CD4-positive, alpha-beta T cell treated with Interferon alpha-2 for 1 hour (primary cell): ENCODE measurements at regions not wholly inside any gene's neighbourhood (a gene's known extent, or its start where the extent isn't known, plus 50 kb on each side); places are given as distances from the start of the nearest gene placed in this dataset.
A peak's percentile ranks its signal among the peaks of the same experiment; 100 is the strongest.

ENCODE experiments used
- DNase-seq, 2 donors: peaks; one replicate each; pipeline ENCODE4 v3.0.0-alpha.2; 2020 to 2022

DNA sequence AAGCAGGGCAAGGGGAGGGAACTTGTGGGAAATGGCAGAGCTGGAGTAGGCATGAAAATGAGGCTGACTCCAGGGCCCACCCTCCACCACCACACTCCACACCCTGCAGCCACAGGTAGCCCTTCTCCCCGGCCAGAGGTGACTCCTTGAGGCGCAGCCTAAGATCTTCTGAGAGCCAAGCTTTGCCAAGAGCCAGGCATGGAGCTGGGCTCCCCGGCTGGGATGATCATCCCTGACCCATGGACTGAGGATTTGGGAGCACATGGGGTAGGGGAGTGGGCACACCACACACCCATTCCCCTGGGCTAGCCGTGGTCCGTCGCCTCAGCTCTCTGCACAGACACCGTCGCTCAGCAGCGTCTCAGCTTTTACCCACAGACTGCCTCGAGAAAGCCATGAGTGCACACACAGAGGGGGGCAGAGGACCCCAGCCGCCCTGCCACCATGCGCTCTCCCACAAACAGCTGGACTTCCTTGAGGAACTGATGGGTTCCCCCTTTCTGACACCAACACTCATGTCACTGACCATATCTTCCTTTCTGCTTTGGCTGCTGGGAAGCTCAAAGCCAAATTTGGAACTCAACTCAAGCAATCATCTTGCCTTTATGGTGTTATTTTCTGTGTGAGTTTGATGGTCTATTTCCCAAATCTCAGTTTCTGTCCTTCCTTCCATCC lies 123.6 kb upstream of the RUNX3 start:
- DNase-seq = no peak

- DNase-seq = no peak
These were observed 121.8 kb upstream of the RUNX3 start for GRCh38 chr1:25051906-25052305.

DNA sequence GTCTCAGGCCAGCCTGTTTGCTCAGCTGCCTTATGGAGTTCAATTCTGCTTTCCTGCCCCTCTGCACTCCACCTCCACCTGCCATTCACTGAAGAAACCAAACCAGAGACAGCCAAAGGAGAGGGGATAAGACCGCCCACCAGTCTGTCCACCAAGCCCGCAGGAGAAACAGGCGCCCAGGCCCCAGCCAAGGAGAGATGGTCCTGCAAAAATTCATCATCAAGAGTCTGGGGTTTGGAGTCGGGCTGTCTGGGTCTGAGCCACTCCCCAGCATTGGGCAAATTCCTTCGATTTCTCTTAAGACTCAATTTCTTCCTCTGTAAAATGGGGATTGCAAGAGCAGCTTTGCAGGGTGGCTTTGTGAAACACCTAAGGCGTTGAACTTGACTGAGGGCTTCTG lies 121.4 kb upstream of the RUNX3 start:
- DNase-seq = no peak

DNA sequence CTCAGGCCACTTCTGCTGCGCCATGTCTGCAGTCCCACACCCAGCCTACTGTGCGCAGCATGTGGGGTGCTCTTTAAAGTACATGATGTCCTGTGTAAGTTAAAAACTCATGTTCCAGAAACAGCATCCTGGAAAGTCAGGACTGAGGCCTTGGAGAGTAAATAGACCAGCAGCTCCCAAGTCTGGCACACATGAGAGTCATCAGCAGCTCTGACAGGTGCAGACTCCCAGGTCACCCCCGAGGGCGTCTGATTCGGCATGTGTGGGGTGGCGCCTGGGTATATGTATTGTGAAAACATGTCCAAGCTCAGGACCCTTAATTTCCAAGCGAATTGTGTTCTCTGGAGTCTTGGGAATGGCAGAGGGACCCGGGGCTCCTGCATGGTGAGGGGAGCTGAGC lies 120.1 kb upstream of the RUNX3 start:
- no peak for DNase-seq

GRCh38 chr1:25049190-25049589 lies 119.1 kb upstream of the RUNX3 start:
- no peak for DNase-seq

DNA sequence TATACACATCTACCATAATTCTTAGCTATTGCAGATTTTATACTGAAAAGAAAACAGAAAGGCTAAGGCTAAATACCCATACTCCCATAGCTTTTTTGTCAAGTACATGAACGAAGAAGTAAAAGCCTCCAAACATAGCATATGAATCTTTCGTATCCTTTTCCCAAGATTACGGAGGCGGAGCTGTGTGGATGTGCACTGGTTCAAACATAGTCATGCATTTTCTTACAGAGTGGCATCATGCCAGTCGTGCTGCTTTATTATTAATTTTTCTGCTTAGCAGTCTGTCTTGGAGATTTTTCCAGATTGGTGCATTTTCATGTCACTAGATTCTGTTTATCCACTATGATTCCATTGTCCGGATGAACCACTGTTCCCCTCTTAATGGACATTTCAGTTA lies 118.7 kb upstream of the RUNX3 start:
- DNase-seq = no peak

DNA sequence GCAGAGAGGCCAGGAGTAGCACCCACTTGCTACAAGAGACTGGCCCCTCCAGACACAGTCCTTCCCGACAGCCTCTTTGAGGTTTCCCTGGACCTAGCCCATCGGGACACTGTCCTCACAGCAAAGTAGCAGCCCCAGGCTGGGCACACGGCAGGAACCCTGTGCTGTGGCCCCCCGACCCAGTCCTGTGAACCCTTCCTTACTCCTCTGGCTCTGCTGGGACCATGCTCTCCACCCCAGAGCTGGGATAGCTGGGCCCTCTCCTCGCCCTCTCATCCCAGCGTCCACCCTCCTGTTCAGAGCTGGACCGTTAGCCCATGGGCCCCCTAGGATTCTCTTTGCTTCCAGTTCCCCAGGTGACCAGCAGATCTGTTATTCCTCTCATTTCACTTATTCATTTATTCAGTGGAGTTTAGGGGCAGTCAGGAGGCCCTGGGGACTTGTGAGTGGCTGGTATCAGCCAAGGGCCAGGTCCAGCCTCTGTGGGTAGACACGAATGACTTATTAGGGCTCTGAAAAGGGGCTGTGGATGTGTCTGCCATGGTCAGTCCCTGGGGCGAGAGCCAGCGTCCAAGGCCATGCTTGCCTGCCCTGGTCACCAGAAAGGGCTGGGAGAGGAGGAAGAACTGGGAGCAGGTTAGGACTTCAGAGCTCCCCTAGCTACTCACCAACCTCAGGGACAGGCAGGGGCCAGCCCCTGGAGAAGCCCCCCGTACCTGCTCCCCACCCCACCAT lies 117.6 kb upstream of the RUNX3 start:
- no peak for DNase-seq

DNA sequence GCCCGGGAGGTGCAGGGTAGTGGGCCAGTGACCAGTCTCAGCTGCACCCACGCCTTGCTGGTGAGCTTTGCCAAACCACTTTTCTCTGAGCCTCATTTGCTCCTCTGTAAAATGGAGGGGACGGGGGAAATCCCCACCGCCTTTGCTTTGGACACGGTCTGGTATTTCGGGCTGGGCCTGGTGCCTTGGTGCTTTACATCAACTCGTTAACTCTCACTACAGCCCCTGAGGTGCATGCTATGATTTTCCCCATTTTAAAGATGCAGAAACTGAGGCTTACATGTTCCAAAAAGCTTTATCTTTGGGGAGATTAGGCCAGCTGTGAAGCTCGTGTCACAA lies 116.1 kb upstream of the RUNX3 start:
- DNase-seq = no peak

DNA sequence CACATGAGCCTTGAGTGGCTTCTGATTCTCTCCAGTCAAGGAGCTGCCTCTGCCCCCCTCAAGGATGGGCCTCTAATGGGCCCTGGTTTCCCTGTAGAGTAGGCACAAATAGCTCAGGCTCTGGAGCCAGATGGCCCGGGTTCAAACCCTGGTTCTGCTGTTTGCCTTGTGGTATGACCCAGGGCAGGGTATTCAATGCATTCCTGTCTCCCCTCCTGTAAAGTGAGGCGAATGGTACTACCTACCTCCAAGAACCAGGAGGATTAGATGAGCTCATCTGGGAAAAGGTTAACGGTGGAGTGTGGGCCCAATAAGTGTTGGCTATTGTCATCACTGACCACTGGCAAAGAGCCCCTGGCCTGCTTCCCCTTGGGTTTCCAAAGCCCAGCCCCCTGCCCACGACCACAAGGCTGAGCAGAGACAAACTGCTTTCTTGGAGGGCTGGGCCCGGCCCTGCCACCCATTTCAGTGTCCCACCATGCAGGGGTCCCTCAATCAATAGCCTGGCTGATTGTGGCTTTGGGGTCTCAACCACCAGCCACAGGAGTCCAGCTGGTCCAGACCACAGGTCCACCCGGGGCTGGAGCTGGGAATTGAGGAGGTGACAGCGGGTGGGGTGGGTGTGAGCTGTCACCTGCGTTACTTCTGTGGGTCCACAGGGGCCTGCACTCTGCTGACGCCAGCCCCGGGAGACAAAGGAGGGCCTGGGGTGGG lies 115.6 kb upstream of the RUNX3 start:
- no peak for DNase-seq

DNA sequence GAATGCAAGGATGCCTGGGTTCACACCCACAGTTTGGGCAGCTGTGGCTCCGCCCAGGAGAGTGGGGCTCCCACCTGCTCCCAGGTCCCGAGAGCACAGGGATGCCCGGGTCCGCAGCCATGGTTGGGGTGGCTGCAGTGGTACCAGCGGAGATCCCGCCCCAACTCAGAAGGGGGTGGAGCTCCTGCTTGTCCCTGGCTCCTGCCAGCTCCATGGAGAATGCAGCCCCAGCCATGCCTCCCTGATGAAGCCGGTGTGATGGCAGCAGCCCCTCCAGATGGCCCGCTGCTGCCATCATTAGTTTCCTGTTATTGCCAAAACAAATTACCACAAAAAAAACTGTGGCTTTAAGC lies 113.1 kb upstream of the RUNX3 start:
- no peak for DNase-seq

DNA sequence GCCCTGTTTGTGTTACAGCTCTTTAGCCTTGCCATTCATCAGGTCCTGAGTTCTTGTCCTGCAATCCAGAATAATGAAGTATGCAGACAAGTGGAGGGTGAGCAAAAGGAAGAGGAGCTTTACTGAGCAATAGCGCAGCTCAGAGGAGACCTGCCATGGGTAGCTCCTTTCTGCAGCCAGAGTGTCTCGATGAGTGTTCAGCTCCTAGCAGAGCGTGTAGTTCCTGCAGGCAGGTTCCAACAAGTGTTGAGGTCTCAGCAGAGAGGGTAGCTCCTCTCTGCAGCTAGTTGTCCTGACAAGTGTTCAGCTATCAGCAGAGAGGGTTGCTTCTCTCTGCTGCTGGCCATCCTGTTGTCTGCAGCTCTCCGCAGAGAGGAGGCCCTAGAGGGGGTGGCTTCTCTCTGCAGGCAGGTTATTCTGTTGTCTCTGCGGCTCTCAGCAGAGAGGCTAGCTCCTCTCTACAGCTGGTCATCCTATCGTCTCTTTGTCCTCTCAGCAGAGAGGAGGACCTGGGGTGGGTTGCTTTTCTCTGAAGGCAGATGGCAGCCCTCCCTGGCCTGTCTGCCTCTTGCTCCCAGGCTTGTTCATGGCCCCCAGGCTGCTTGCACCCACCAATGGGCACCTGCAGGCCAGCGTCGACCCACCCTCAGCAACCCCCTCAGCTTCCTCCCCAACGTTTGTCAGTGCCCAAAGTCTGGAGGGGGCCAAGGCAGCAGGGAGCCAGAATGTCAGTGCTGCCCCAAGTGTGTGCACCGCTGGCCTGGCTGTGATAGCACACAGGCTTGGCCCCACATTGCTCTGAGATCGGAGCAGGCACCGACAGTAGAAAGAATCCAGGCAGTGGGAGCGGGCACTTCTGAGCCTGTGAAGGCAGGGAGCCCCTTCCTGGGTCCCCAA lies 112.5 kb upstream of the RUNX3 start:
- no peak for DNase-seq

GRCh38 chr1:25041916-25042315 lies 111.8 kb upstream of the RUNX3 start:
- DNase-seq = no peak

DNA sequence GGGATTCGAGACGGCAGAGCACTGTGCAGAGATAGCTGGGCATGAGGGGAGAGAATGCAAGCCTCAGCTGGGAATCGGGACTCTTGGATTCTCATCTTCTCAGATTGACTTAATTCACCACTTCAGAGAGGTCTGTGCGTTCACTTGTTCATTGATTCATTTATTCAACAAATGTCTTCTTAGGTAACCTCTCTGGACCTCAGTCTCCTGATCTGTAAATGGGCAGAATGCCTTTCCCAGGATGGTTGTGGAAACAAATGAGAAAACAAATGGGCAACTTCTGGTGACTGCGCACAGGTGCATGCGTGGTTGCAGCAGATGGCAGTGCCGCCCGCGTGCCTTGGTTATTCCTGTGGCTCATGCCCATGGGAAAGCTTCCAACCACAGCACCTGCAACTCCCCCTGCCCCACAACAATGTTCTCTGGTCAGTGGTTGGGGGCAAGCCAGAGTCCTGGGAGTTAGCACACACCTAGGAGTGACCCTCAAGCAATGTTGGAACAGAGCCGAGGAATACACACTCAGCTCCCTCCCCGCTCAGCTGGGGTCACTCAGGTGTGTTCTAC lies 110.1 kb upstream of the RUNX3 start:
- DNase-seq = no peak

DNA sequence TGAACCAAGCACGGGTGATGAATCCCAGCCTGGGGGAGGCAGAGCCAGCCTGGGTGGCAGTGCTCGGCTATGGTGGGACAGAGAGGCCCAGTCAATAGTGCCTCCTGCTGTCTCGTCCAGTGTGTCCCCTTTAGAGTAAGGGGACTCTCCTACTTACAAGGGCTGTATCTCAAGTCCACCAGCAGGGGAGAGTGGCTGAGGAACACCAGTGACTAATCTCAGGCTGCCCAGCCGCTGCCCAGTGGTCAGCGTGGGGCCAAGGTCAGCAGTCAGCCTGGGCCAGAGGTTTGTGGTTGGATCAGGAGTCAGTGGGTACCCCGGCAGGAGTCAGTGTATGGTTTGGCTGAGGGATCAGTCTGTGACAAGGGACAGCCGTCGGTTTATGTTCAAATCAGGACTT lies 109.2 kb upstream of the RUNX3 start:
- DNase-seq = no peak

GRCh38 chr1:25038699-25039098 lies 108.6 kb upstream of the RUNX3 start:
- DNase-seq = no peak

GRCh38 chr1:25037174-25038074 lies 107.3 kb upstream of the RUNX3 start:
- DNase-seq = peak; percentile 68 to 82

DNA sequence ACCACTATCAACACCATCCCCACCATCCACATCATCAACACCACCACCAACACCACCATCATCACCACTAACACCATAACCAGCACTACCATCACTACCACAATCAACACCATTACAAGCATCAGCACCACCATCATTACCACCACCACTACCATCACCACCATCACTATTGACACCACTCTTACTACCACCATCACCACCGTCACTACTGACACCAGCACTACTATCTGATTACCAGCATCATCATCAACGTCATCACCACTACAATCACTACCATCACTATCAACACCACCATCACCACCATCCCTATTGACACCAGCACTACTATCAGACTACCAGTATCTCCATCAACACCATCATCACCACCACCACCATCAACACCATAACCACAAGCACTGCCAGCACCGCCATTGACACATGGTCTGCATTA lies 106.1 kb upstream of the RUNX3 start:
- peak in 1 of 2 donors; percentile 55 for DNase-seq

GRCh38 chr1:25035523-25036116 lies 105.5 kb upstream of the RUNX3 start:
- no peak for DNase-seq

DNA sequence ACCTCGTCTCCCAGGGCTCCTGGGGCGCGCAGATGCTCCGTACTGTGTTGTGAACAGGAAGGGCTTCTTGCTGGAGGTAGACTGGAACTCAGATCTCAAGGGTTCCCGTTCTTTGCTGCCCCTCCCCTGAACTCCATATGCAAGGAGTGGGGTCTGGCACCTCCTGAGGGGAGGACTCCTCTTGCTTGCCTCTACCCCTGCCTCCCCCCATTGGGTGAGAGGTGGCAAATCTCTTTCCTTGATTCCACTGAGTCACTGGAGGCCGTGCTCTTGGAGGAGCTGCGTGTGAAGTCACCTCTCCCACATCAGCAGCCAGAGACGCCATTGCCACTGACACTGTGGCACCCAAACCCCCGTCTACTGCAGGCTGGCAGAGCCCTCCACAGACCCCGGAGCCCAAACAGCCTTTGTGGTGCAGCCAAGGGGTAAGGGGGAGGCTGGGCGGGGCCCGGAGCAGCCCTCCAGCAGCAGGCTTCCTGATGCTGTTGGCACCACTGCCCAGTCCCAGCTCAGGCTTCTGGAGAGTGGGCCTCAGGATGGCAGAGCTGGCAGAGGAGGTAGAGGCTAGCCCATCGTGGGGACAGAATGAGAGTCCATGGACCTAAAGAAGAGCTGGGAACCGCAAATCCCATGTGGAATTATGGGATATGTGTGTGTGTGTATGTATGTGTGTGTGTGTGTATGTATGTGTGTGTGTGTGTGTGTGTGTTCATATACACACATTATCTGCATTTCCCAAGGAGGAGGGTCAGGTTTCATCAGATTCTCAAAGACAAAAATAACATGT lies 104.9 kb upstream of the RUNX3 start:
- DNase-seq = no peak
